Muscle layer of duodenum (tissue), 2 donors: ENCODE measurements at regions not wholly inside any gene's neighbourhood (a gene's known extent, or its start where the extent isn't known, plus 50 kb on each side); places are given as distances from the start of the nearest gene placed in this dataset.

Experiments used
- H3K27ac ChIP-seq: one replicate; pipeline ENCODE4 v1.7.0; 2013; ENCODE audit warnings: mild to moderate bottlenecking, low read length
- H3K27me3 ChIP-seq: one replicate; pipeline ENCODE4 v1.7.0; 2013; ENCODE audit warnings: low read depth, mild to moderate bottlenecking, control low read depth, low read length
- H3K36me3 ChIP-seq, 2 donors: one replicate each; pipeline ENCODE4 v1.7.0; 2013; ENCODE audit warnings: low read length in 2 of 2, control low read depth in 1 of 2, mild to moderate bottlenecking in 1 of 2; ENCODE audit not compliant: insufficient read depth in 2 of 2, control insufficient read depth in 1 of 2
- H3K4me1 ChIP-seq, 2 donors: one replicate each; pipeline ENCODE4 v1.7.0; 2013; ENCODE audit warnings: low read length in 2 of 2, mild to moderate bottlenecking in 2 of 2, control low read depth in 1 of 2, moderate library complexity in 1 of 2; ENCODE audit not compliant: insufficient read depth in 2 of 2, control insufficient read depth in 1 of 2
- H3K4me3 ChIP-seq, 2 donors: one replicate each; pipeline ENCODE4 v1.7.0; 2013; ENCODE audit warnings: low read length in 2 of 2, low read depth in 1 of 2, mild to moderate bottlenecking in 1 of 2
- H3K9me3 ChIP-seq, 2 donors: one replicate each; pipeline ENCODE4 v1.7.0; 2013; ENCODE audit warnings: low read length in 2 of 2, control low read depth in 1 of 2, mild to moderate bottlenecking in 1 of 2; ENCODE audit not compliant: control insufficient read depth in 1 of 2
- donor health status: healthy.

DNA sequence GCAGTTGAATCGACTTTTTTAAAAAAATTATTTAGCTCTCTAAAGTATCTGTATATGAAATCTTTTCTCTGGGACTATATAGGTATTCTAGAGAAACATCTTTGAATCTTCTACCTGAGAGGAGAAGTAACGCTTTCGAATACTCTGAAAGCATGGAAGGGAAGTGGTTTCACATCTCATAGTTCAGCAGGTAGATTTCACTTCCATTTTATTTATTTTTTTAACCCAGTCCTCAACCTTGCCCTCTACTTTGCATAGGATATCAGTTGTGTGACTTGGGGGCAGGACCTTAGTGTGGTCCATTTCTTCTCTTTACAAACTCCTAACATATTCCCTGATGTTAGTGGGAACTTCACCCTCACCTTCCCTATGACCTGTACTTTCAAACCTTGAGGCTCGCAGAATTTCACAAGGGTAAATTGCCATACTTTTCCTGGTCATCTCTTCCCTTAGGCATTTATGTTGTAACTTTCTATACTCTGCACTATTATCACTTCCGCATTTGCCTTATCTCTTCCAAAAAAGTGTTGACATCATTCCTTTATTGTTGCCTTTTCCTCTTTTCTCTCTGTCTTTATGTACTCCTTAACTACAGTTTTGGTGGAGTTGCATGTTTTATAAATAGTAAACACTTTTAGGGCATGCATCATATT is 1208.5 kb upstream of the ADGRL4 start:
- Histone ChIP-seq H3K27me3 (no peaks in the 10 kb centered on the region), H3K9me3 (no peaks in the 10 kb centered on the region), H3K36me3 (no peaks in the 10 kb centered on the region), H3K4me3 (no peak overlapping the region), H3K4me1 (no peaks in the 10 kb centered on the region), H3K27ac (no peak overlapping the region)

DNA sequence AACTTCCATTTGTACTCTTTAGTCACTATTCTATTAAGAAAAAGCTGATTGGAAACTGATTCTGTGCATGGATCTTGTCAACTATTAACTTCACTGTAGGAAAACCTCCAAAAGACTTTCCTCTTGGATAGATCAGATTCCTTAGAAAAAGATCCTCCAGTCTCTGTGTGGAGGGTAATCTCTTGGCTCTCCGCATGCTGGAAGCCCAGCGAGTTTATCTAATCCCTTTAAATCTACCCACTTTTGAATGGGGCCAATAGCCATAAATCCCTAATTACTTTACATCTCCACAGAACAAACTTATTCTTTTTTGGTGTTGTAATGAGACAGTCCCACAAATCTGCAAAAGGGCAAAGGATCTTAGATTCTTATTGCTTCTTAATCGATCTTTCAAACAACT is 1206.4 kb upstream of the ADGRL4 start:
- Histone ChIP-seq H3K9me3 (no peaks in the 10 kb centered on the region), H3K36me3 (no peaks in the 10 kb centered on the region), H3K27me3 (no peaks in the 10 kb centered on the region), H3K4me1 (no peaks in the 10 kb centered on the region), H3K4me3 (no peak overlapping the region), H3K27ac (no peak overlapping the region)

DNA sequence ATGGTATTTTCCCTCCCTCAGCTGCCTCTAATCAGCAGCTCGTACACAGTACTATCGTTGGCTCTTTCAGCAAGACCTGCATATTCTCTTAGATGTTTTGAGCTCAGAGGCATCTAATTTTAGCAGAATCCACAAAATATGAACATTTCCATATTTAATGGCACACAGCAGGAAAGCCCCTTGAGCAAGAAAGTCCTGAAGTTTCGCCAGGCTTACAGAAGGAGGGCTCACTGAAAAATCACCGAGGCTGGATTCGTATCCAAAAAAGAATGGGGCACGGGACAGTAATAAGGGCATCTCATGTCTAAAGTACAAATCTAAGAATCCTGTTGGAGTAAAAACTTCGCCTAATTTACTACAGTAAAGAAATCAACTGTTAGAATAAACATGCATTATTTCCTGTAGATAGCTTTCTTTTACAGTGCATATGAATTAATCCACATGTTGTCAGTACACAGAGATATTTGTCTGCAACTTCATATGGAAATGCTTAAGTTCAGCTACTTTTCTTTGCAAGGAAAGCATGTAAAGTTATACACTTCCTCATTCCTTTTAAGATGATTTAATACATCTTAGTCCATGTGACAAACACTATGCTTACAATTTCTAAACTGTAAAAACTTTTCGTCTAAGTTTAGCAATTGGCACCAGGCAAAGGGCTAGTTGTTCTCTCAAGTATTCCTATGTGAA is 1205.3 kb upstream of the ADGRL4 start:
- Histone ChIP-seq H3K27me3 (no peaks in the 10 kb centered on the region), H3K4me1 (no peaks in the 10 kb centered on the region), H3K9me3 (no peaks in the 10 kb centered on the region), H3K4me3 (no peak overlapping the region), H3K27ac (no peak overlapping the region), H3K36me3 (no peaks in the 10 kb centered on the region)

DNA sequence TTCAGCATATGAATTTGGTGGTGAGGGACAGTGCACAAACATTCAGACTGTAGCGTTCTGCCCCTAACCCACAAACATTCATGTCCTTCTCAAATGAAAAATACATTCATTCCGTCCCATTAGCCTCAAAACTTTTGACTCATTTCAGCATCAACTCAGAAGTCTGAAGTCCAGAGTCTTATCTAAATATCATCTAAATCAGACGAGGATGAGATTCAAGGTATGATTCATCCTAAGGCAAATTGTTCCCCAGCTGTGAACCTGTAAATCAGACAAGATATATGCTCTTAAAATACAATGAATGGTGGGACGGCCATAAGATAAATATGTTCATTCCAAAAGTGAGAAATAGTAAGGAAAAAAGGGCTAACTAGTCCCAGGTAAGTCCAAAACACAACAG is 1195.6 kb upstream of the ADGRL4 start:
- Histone ChIP-seq H3K27me3 (no peaks in the 10 kb centered on the region), H3K4me3 (no peak overlapping the region), H3K9me3 (peaks cover 0 to 6% of the 10 kb centered on the region in 2 donors), H3K27ac (no peak overlapping the region), H3K36me3 (no peaks in the 10 kb centered on the region), H3K4me1 (peaks cover 0 to 5% of the 10 kb centered on the region in 2 donors)

DNA sequence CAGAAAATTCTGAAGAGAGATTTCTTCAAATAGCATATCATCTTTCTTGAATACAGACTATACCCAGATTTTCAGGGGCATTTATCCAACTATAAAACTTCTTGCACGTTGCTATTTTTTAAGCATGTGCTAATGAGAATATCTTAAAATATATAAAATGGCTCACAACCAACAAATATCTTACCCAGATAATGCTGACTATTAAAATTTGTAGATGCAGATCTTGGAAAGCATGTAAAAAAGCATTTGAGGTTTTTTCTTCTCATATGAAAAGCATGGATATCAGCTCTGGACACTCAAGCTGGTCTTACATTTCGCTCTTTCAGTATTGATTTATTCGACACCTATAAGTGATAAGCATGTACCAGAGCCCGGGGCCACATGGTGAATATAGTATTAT is 1187.7 kb upstream of the ADGRL4 start:
- Histone ChIP-seq H3K36me3 (no peaks in the 10 kb centered on the region), H3K4me3 (no peak overlapping the region), H3K27me3 (no peaks in the 10 kb centered on the region), H3K27ac (no peak overlapping the region), H3K9me3 (no peaks in the 10 kb centered on the region), H3K4me1 (peaks cover 0 to 5% of the 10 kb centered on the region in 2 donors)

DNA sequence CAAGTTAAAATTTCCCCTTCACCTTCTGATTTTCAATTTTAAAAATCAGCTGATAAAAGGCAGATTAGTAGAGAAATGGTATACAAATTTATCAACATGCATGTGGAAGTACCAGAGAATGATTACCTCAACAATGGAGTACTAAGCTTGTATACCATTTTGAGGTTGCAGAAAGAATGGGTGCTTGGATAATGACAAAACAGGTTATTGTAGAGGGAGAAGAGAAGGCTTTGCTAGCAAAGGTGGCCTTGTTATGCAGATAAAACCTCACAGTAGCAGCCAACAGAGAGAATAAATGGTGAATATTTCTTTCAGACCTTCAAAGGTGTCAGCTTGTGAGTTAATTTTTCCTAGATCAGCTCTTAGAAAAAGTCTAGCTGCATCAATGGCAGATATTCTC is 1174.9 kb upstream of the ADGRL4 start:
- Histone ChIP-seq H3K4me1 (no peaks in the 10 kb centered on the region), H3K9me3 (no peaks in the 10 kb centered on the region), H3K4me3 (no peak overlapping the region), H3K36me3 (no peaks in the 10 kb centered on the region), H3K27ac (no peak overlapping the region), H3K27me3 (no peaks in the 10 kb centered on the region)

DNA sequence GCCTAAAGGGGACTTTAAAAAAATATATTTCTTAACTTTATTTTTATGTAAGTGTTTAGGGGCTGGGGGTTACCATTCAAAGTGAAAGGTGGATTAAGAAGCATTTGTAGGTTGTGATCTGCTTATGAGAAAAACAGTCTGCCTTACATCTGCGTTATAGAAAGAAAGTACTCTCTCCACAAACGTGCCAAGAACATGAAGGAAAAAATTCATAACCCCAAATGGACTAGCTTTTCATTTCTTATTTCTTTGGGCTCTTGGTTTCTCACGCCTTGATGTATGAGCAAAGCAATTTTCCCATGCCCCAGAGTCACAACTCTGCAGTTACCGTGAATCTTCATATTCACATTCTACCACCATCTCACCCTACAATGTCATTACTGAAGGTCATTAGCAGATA is 1165.1 kb upstream of the ADGRL4 start:
- H3K27ac ChIP-seq = no peak overlapping the region
- no peaks in the 10 kb centered on the region for H3K36me3 ChIP-seq
- peaks cover 0 to 6% of the 10 kb centered on the region in 2 donors for H3K4me1 ChIP-seq
- H3K9me3 ChIP-seq = no peaks in the 10 kb centered on the region
- no peaks in the 10 kb centered on the region for H3K27me3 ChIP-seq
- H3K4me3 ChIP-seq = no peak overlapping the region

DNA sequence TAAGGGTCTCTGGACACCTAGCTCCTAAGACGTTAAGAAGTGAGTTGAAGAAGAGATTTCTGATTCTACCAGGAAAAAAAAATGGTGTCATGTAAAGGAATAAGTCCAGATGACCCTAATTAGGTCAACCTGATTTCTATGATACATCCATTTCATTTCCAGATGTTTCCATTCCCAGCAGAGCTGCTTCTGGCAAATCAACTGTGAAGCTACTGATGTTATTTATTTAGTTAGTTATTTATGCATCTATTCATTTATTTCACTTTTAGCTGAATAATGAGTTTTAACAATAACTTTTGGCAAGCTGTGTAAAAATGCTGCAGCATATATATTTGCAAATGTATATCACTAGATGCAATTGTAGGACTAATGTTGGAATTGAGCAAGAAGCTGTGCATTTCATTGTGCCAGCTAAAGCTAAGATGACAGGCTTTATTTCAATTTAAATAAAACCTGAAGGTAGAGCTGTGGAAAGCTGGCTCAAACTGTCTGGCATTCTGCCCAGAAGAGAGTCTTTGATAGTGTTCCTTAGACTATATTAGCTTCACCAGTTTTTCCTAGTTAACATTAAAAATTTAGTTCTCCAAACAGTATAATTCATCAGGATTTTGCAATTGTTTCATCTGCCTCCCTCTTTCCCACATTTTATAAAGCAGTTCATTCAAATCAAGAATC is 1164.4 kb upstream of the ADGRL4 start:
- Histone ChIP-seq H3K4me3 (no peak overlapping the region), H3K36me3 (no peaks in the 10 kb centered on the region), H3K27ac (no peak overlapping the region), H3K9me3 (no peaks in the 10 kb centered on the region), H3K27me3 (no peaks in the 10 kb centered on the region), H3K4me1 (peaks cover 0 to 6% of the 10 kb centered on the region in 2 donors)

DNA sequence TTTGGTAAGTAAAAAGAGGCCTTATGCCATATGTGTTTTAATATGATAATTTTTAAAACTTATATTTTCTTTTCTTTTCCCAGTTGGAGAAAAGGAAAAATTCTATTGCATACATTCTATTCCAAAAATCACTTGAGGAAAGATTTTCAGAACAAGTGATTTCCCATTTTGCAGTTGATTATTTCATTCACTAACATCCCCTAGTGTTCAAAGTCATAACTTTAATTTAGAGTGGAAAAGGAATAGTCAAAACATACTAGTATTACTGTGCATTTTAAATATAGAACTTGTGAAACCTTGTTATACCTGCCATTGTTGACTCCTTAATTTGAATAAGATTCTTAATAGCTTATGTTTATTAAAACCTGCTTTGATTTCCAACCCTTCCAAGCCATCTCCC is 1157.6 kb upstream of the ADGRL4 start:
- no peak overlapping the region for H3K4me3 ChIP-seq
- no peaks in the 10 kb centered on the region for H3K9me3 ChIP-seq
- H3K36me3 ChIP-seq = no peaks in the 10 kb centered on the region
- no peaks in the 10 kb centered on the region for H3K4me1 ChIP-seq
- H3K27me3 ChIP-seq = no peaks in the 10 kb centered on the region
- H3K27ac ChIP-seq = no peak overlapping the region

DNA sequence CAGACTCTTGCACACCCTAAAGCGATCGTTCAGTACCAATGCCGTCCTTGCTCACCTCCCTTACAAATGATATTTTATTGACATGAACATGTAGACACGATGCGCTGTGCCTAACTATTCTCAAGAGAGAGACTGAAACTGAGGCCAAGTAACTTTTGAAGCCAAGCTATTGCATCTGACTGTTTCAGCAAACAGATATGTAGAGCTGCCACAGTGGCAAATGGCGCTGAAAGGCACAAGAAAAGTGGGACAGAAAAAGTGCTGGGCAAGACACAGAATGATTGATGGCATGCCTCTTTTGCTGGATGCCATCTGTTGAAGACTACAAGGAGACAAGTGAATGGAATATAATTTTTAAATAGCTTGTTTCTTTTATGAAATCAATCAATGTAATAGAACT is 1157.2 kb upstream of the ADGRL4 start:
- H3K27me3 ChIP-seq = no peaks in the 10 kb centered on the region
- no peak overlapping the region for H3K4me3 ChIP-seq
- H3K27ac ChIP-seq = no peak overlapping the region
- no peaks in the 10 kb centered on the region for H3K4me1 ChIP-seq
- no peaks in the 10 kb centered on the region for H3K36me3 ChIP-seq
- H3K9me3 ChIP-seq = no peaks in the 10 kb centered on the region

DNA sequence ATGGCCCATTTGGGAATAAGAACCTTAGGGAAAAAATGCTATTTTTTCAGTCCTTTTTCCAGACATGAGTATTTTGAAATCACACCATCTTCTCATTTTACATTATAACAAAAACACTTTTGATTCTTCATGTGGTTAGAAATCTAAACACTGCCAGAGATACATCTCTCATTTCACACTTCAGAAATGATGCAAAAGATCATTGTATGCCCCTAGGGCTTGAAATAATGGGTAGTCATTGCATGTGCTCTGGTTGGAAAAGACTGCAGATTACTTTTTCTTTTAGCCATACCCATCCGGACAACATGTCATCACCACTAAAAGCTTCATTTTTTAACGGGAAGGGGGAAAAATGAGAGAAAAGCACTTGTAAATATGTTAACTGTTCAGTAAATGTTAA is 1152.2 kb upstream of the ADGRL4 start:
- Histone ChIP-seq H3K9me3 (no peaks in the 10 kb centered on the region), H3K36me3 (no peaks in the 10 kb centered on the region), H3K27me3 (no peaks in the 10 kb centered on the region), H3K4me1 (no peaks in the 10 kb centered on the region), H3K27ac (no peak overlapping the region), H3K4me3 (no peak overlapping the region)
